ENCODE measurements at regions not wholly inside any gene's neighbourhood (a gene's known extent, or its start where the extent isn't known, plus 50 kb on each side); places are given as distances from the start of the nearest gene placed in this dataset.

GRCh38 chr15:34682674-34683073, 72.1 kb downstream of the GJD2 start:
- 3% methylated on average over 5 of the region's 5 CpGs for WGBS (ENCODE audit: missing lambda C conversion rate)
- Histone ChIP-seq H3K4me1 (no peaks in the 10 kb centered on the region), H3K4me3 (no peak overlapping the region), H3K27ac (no peak overlapping the region), H3K4me2 (no peak overlapping the region), H3K9me3 (no peaks in the 10 kb centered on the region)
- no peak for ATAC-seq
- CTCF ChIA-PET: interaction anchor here (0.8 kb wide), 1 partner anchor 62 kb away, joined by 3 read pairs; no protein-coding TSS in a partner anchor
- peak; percentile 46 for FAIRE-seq
- no peak for DNase-seq (ENCODE audit: low read depth in 1 of 2, low spot score in 1 of 2)
- TF ChIP-seq POLR2A (IDR thresholded peaks at IDR 0.05; ENCODE audit: low read length) (no peak), USF2 (IDR thresholded peaks at IDR 0.05) (no peak), NFE2L2 (conservative IDR thresholded peaks at IDR 0.05; ENCODE audit: low read length) (no peak), CEBPB (IDR thresholded peaks at IDR 0.05) (no peak), EHF (CRISPR knock-in tag; IDR thresholded peaks at IDR 0.05) (no peak), RAD21 (conservative IDR thresholded peaks at IDR 0.05 in 1 of 2, IDR thresholded peaks at IDR 0.05 in 1 of 2) (no peak), EHMT2 (IDR thresholded peaks at IDR 0.05; ENCODE audit: low read depth) (no peak), CBX8 (IDR thresholded peaks at IDR 0.05) (peak; percentile 32; the same call in 1 of the 2 replicates), FOSL2 (IDR thresholded peaks at IDR 0.05) (no peak), FOSL2 (CRISPR knock-in tag; IDR thresholded peaks at IDR 0.05) (peak; percentile 29; the same call in 1 of the 2 replicates)
- POLR2A ChIA-PET: no interaction called here

- Histone ChIP-seq H3K4me3 (no peak overlapping the region), H3K27ac (no peak overlapping the region), H3K4me2 (no peak overlapping the region), H3K4me1 (no peaks in the 10 kb centered on the region), H3K9me3 (no peaks in the 10 kb centered on the region)
- DNase-seq (ENCODE audit: low read depth in 1 of 2, low spot score in 1 of 2) (no peak), ATAC-seq (no peak), FAIRE-seq (no peak)
- TF ChIP-seq FOXS1 (CRISPR knock-in tag; IDR thresholded peaks at IDR 0.05): no peak
- TF ChIP-seq KDM1A (IDR thresholded peaks at IDR 0.05; ENCODE audit: low read depth): no peak
- no peak for TF ChIP-seq SREBF2 (IDR thresholded peaks at IDR 0.05)
- no peak for TF ChIP-seq KDM5A (IDR thresholded peaks at IDR 0.05)
- TF ChIP-seq MYC (IDR thresholded peaks at IDR 0.05; ENCODE audit: borderline replicate concordance, low read length): no peak
- TF ChIP-seq POLR2A (IDR thresholded peaks at IDR 0.05; ENCODE audit: low read length): no peak
- TF ChIP-seq HOXA7 (CRISPR knock-in tag; IDR thresholded peaks at IDR 0.05): no peak
- TF ChIP-seq NPAS2 (CRISPR knock-in tag; IDR thresholded peaks at IDR 0.05; ENCODE audit: borderline replicate concordance): no peak
- no peak for TF ChIP-seq ATOH8 (CRISPR knock-in tag; IDR thresholded peaks at IDR 0.05; ENCODE audit: low read depth)
- TF ChIP-seq NFE2L2 (conservative IDR thresholded peaks at IDR 0.05; ENCODE audit: low read length): no peak
- TF ChIP-seq RFX5 (IDR thresholded peaks at IDR 0.05): no peak
- TF ChIP-seq EHMT2 (IDR thresholded peaks at IDR 0.05; ENCODE audit: low read depth): no peak
- TF ChIP-seq HOXB13 (CRISPR knock-in tag; IDR thresholded peaks at IDR 0.05; ENCODE audit: low read depth): no peak
- no peak for TF ChIP-seq PBX3 (IDR thresholded peaks at IDR 0.05)
- no peak for TF ChIP-seq ZFP36 (IDR thresholded peaks at IDR 0.05; ENCODE audit: borderline replicate concordance, partially characterized antibody)
- TF ChIP-seq BCL3 (IDR thresholded peaks at IDR 0.05): no peak
- TF ChIP-seq REST (IDR thresholded peaks at IDR 0.05): no peak
- no peak for TF ChIP-seq CBX8 (IDR thresholded peaks at IDR 0.05)
- no peak for TF ChIP-seq RAD21 (conservative IDR thresholded peaks at IDR 0.05 in 1 of 2, IDR thresholded peaks at IDR 0.05 in 1 of 2)
- ChIA-PET POLR2A (no interaction called here), CTCF (no interaction called here)
- WGBS (ENCODE audit: missing lambda C conversion rate): 3% methylated on average over 1 of the region's 1 CpG
Observed at GRCh38 chr15:34679291-34679690, 75.5 kb downstream of the GJD2 start.

All from A549 (cell line).